Common myeloid progenitor, CD34-positive (primary cell): ENCODE measurements at regions not wholly inside any gene's neighbourhood (a gene's known extent, or its start where the extent isn't known, plus 50 kb on each side); places are given as distances from the start of the nearest gene placed in this dataset.

Experiments used
- CTCF ChIA-PET: fragments of 350-600 bp; sonication (Branson Sonifier 250); formaldehyde crosslinking; loops from one replicate; lab custom pipeline; 2021; ENCODE audit warnings: antibody characterized with exemption; lab: Charles Lee
- POLR2A ChIA-PET: fragments of 350-600 bp; sonication (Branson Sonifier 250); formaldehyde crosslinking; loops from one replicate; lab custom pipeline; 2021; ENCODE audit warnings: antibody characterized with exemption; lab: Charles Lee
- DNase-seq, 3 donors: peaks; one replicate each; pipeline versions ENCODE4 v3.0.0 to v3.0.0-alpha.2; 2013
- H3K27ac ChIP-seq, 2 experiments: 1 replicate in 1 of 2; 2 replicates in 1 of 2; pipeline ENCODE4 v1.7.0; 2013; ENCODE audit warnings: inconsistent platforms in 2 of 2, low read length in 2 of 2, mild to moderate bottlenecking in 2 of 2, low read depth in 1 of 2, moderate library complexity in 1 of 2; ENCODE audit not compliant: severe bottlenecking in 2 of 2, insufficient read depth in 1 of 2, poor library complexity in 1 of 2
- H3K27me3 ChIP-seq, 5 experiments: replicated peaks in 2 of 5; 1 replicate in 3 of 5; 2 replicates in 2 of 5; pipeline versions ENCODE4 v1.6.1 to v1.7.0; 2013; ENCODE audit warnings: low read length in 4 of 5, mild to moderate bottlenecking in 2 of 5, moderate library complexity in 2 of 5, inconsistent platforms in 1 of 5; ENCODE audit not compliant: insufficient read depth in 5 of 5, control insufficient read depth in 4 of 5
- H3K36me3 ChIP-seq, 4 experiments: 1 replicate in 2 of 4; 2 replicates in 2 of 4; pipeline versions ENCODE4 v1.6.1 to v1.7.0; 2013; ENCODE audit warnings: low read length in 3 of 4, control low read depth in 1 of 4, mild to moderate bottlenecking in 1 of 4; ENCODE audit not compliant: control insufficient read depth in 4 of 4, insufficient read depth in 4 of 4
- H3K4me1 ChIP-seq, 4 experiments: 1 replicate in 3 of 4; 2 replicates in 1 of 4; pipeline versions ENCODE4 v1.6.1 to v1.7.1; 2013; ENCODE audit warnings: low read length in 3 of 4, mild to moderate bottlenecking in 3 of 4, control low read depth in 1 of 4, inconsistent platforms in 1 of 4, moderate library complexity in 1 of 4; ENCODE audit not compliant: control insufficient read depth in 4 of 4, insufficient read depth in 4 of 4; ENCODE audit errors: control extremely low read depth in 1 of 4
- H3K4me3 ChIP-seq, 7 experiments: 1 replicate in 4 of 7; 2 replicates in 3 of 7; pipeline versions ENCODE4 v1.5.1 to v1.7.0; 2013; ENCODE audit warnings: mild to moderate bottlenecking in 7 of 7, low read length in 6 of 7, moderate library complexity in 6 of 7, inconsistent platforms in 2 of 7, low read depth in 2 of 7, control low read depth in 1 of 7; ENCODE audit not compliant: insufficient read depth in 4 of 7, control insufficient read depth in 1 of 7; ENCODE audit errors: extremely low read depth in 1 of 7
- H3K9me3 ChIP-seq, 5 experiments: 1 replicate in 4 of 5; 2 replicates in 1 of 5; pipeline versions ENCODE4 v1.6.1 to v1.7.1; 2013; ENCODE audit warnings: low read length in 4 of 5, mild to moderate bottlenecking in 2 of 5, inconsistent platforms in 1 of 5, low read depth in 1 of 5, moderate library complexity in 1 of 5; ENCODE audit not compliant: control insufficient read depth in 4 of 5, insufficient read depth in 2 of 5; ENCODE audit errors: control extremely low read depth in 1 of 5
- WGBS: methylation state at CpG from one replicate; pipeline ENCODE4 v1.1.5; 2013; ENCODE audit not compliant: insufficient coverage; 5-methylcytosine and 5-hydroxymethylcytosine counted together

DNA sequence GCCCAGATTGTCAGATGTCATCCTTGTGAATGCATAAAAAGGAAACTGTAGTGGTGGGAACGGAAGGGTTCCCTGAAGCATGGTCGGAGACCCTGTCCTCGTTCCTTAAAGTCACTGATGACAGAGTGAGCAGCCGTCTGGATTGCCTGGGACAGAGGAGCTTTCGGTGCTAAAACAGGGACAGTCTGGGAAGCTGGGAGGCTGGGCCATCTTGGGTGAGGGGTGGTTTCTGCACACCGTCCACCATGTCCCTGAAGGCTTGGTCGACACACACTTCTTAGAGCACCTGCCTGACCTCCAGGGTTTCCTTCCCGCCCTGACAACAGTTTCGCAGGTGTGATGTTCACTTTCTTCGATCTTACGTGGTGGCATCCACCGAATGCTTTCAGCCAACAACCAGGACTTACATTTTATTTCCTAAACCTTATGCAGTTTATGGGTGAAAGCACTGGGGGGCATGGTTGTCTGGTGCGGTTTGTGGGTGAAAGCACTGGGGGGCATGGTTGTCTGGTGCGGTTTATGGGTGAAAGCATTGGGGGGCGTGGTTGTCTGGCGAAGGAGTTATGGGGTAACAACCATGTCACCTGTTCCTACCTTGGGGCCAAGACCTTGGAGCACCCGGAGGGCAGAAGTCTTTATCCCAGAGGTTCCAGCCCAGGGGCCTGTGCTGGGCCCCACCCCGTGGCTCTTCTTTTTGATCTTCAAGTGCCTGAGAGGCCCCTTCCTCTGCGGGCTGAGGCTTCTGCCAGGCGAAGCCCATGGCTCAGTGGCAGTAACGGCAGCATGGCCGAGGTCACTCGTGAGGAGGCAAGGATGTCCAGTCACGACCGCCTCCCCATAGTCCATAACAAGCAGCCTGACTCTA lies 81.7 kb upstream of the FRMD1 start:
- Histone ChIP-seq H3K4me1 (no peaks in the 10 kb centered on the region), H3K27ac (no peak overlapping the region), H3K27me3 (peaks cover 0 to 55% (median 11%) of the 10 kb centered on the region in 5 experiments), H3K9me3 (no peaks in the 10 kb centered on the region), H3K36me3 (no peaks in the 10 kb centered on the region), H3K4me3 (no peak overlapping the region)
- CTCF ChIA-PET = no interaction called here
- WGBS = 98% methylated on average over 24 of the region's 25 CpGs
- POLR2A ChIA-PET = no interaction called here
- no peak for DNase-seq

DNA sequence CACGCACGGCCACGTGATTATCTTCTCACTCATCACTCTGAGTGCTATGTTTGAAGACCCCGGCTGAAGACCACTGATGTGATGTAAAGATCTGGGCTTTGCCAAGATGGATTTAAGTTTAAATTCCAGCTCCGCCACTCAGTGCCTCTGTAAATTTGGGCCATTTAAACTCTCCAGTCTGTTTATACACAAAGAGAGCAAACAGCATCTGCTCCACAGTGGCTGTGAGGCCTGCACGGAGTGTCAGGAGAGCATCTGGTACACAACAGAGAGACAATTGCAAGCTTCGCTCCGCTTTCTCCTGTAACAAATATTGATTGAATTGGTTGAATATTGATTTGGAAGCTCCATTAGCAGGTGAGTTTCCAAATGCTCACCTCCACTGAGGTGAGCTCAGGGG lies 80.5 kb upstream of the FRMD1 start:
- no peaks in the 10 kb centered on the region for H3K4me1 ChIP-seq
- no peak overlapping the region for H3K27ac ChIP-seq
- H3K36me3 ChIP-seq = no peaks in the 10 kb centered on the region
- H3K27me3 ChIP-seq = peaks cover 0 to 59% (median 14%) of the 10 kb centered on the region in 5 experiments
- no peak overlapping the region for H3K4me3 ChIP-seq
- POLR2A ChIA-PET = no interaction called here
- H3K9me3 ChIP-seq = no peaks in the 10 kb centered on the region
- DNase-seq = no peak
- WGBS = 93% methylated on average over 8 of the region's 8 CpGs
- CTCF ChIA-PET = no interaction called here

DNA sequence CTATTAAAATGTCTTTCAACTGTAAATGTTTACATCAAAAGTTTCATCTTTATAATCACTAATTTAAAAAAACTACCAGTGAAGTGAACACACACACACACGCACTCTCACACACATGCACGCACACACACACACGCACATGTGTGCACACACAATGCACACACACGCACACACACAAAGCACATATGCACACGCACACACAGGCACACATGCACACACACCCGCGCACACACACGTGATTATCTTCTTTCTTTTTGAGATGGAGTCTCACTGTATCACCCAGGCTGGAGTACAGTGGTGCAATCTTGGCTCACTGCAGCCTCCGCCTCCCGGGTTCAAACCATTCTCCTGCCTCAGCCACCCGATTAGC lies 80.0 kb upstream of the FRMD1 start:
- ChIA-PET POLR2A (no interaction called here), CTCF (no interaction called here)
- WGBS = 99% methylated on average over 10 of the region's 11 CpGs
- Histone ChIP-seq H3K4me3 (no peak overlapping the region), H3K27me3 (peaks cover 0 to 62% (median 14%) of the 10 kb centered on the region in 5 experiments), H3K4me1 (no peaks in the 10 kb centered on the region), H3K27ac (no peak overlapping the region), H3K36me3 (no peaks in the 10 kb centered on the region), H3K9me3 (no peaks in the 10 kb centered on the region)
- DNase-seq = no peak

DNA sequence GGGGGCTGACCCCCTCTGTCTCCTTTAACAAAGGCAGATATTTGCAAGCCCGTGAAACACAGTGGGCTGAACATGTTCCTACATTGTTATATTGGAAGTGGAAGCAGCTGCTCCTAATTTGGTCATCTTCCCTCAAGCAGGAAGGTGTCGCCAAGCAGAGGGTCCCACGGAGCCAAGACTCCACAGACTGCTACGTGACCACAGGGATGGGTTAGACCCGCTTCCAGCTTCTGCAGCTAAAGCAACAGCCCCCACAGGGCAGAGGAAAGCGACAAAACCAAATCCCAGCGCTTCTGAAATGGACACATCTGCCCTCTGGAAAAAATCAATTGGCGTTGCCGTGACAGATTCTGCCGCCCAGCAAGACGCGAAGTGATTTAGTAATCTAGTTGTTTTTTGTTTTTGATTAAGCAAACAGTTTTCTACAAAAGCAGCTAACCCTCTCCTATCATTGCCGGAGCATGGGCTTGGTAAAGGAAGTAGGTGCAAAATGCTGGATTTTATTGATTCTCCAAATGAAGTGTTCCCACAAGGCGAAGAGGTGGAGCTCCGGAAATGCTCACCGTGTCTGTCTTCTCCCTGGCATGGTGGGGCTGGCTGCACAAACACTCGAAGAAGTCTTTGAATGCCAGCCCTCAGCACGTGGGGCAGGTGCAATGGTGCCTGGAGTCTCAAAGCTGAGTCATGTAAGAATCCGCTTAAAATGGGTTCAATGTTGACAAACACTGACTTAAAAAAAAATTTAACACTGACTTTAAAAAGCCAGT lies 79.4 kb upstream of the FRMD1 start:
- 62% methylated on average over 15 of the region's 19 CpGs for WGBS
- DNase-seq = no peak

DNA sequence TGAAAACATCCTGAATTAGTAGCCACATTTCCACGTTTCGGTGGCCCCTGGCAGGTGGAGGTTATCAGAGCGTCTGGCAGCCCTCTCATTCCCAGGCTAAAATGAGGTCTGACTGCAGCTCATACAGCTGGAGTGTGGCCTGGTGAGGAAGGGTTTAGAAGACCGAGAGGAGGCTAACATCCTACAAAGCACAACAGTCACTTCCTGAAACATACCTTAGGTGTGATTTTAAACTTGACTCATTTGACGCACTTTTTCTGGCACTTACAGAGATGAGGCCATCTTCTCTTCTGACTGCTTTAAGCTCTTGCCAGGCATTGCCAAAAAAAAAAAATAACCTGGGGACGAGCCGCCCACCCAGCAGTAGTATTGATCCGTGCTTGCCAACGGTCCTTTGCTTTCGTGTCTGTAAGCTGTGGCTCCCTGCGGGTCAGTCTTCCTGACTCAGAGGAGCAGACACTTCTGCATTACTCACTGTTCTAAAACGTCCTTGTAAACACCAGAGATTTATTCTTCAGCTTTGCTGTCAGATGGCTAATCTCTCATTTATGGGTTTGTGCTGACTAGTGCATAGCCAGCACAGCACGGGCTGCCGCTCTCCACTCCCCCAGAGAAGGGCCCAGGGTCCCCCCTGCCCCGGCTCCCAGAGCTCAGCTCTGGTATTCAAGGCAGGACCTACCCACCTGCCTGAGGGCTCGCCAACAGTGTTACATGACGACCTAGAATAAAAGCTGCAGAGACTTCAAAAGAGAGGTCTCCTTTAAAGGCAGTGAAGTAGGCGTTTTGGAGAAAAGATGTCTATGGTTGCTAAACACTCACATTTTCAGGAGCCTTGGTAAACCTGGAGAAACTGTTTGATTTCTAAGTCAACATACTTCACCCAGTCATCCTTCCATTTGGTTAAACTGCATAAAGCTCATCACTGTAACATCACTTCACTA lies 78.5 kb upstream of the FRMD1 start:
- WGBS = 38% methylated on average over 13 of the region's 18 CpGs
- Histone ChIP-seq H3K4me3 (no peak overlapping the region), H3K27ac (no peak overlapping the region), H3K4me1 (no peaks in the 10 kb centered on the region), H3K27me3 (peaks cover 0 to 62% (median 15%) of the 10 kb centered on the region in 5 experiments), H3K9me3 (no peaks in the 10 kb centered on the region), H3K36me3 (no peaks in the 10 kb centered on the region)
- no peak for DNase-seq
- ChIA-PET POLR2A (no interaction called here), CTCF (no interaction called here)

More for the DNA sequence above, 79.4 kb upstream of the FRMD1 start:
- H3K27me3 ChIP-seq = peaks cover 0 to 61% (median 18%) of the 10 kb centered on the region in 5 experiments
- no peak overlapping the region for H3K27ac ChIP-seq
- no peaks in the 10 kb centered on the region for H3K36me3 ChIP-seq
- no peaks in the 10 kb centered on the region for H3K4me1 ChIP-seq
- POLR2A ChIA-PET = no interaction called here
- CTCF ChIA-PET = no interaction called here
- no peaks in the 10 kb centered on the region for H3K9me3 ChIP-seq
- no peak overlapping the region for H3K4me3 ChIP-seq

DNA sequence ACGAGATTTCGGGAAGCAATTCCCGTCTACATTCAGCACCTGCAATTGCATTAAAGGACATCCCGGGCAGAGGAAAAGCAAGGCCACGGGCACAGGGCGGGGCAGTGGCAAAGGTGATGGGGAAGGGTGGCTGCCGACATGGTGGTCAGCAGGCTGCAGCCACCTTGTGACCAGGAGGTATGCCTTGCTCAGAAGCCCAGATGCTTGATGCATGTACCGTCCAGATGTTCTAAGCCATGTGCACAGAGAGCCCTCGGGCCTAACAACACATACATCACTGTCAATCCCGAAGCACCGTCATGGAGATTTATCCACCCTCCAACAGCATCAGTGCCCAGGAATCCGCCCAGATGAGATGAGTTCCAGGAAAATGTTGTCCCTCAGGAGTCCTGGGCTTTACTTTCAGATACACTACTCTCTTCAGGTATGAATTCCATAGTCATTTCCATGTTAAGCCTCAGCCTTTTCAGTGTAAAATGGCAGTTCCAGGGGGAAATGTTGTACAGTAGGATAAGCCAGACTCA lies 77.8 kb upstream of the FRMD1 start:
- Histone ChIP-seq H3K36me3 (no peaks in the 10 kb centered on the region), H3K9me3 (no peaks in the 10 kb centered on the region), H3K27ac (no peak overlapping the region), H3K4me1 (no peaks in the 10 kb centered on the region), H3K4me3 (no peak overlapping the region), H3K27me3 (peaks cover 0 to 64% (median 15%) of the 10 kb centered on the region in 5 experiments)
- DNase-seq = no peak
- ChIA-PET CTCF (no interaction called here), POLR2A (no interaction called here)
- WGBS = 92% methylated on average over 10 of the region's 12 CpGs
